K562 (cell line): ENCODE measurements at regions not wholly inside any gene's neighbourhood (a gene's known extent, or its start where the extent isn't known, plus 50 kb on each side); places are given as distances from the start of the nearest gene placed in this dataset.

Experiments used
- ATAC-seq: fragments of 200-7000 bp; cut with Tn5 transposase; 3 replicates; pipeline ENCODE4 v1.9.1; 2020; ENCODE audit warnings: moderate library complexity
- BruUV-seq: library from RNA; stranded (reverse); fragments of 400-500 nt; replicated peaks from 2 replicates; lab custom pipeline; 2021; lab: Mats Ljungman, UMichigan
- CTCF ChIA-PET: fragments of 300-600 bp; formaldehyde crosslinking; extraction: SDS; loops from one replicate; lab custom pipeline; 2021; ENCODE audit warnings: low intra/inter-chr PET ratio; lab: Yijun Ruan, JAX
- POLR2A ChIA-PET: fragments of 300-600, 350-650 bp; sonication (Branson Sonifier 250); formaldehyde crosslinking; extraction: SDS; loops from one replicate; lab custom pipeline; 2021; ENCODE audit warnings: antibody characterized with exemption, inconsistent platforms; lab: Yijun Ruan, JAX
- DNase-seq, 4 experiments: peaks; one replicate each; pipeline versions ENCODE4 v3.0.0 to v3.0.0-alpha.2; 2011 to 2018; ENCODE audit warnings: low spot score in 3 of 4, mixed read lengths in 3 of 4; ENCODE audit errors: extremely low read depth in 1 of 4
- FAIRE-seq: peaks from 2 replicates; lab custom pipeline; 2011; peaks lifted over from hg19 to GRCh38; lab: Jason Lieb, UNC
- H2AFZ ChIP-seq: 2 replicates; pipeline ENCODE4 v1.6.0; 2011; ENCODE audit warnings: low read depth, low read length, control low read depth, inconsistent platforms
- H3K27ac ChIP-seq: fragments of 200-600 bp; 3 replicates; pipeline ENCODE4 v1.8.0; 2011; ENCODE audit warnings: low read depth, mild to moderate bottlenecking, control low read depth, inconsistent platforms, low read length, moderate library complexity, mixed read lengths; ENCODE audit errors: extremely low read depth
- H3K27me3 ChIP-seq, 2 experiments: fragments of 300-600 bp in 1 of 2; 2 replicates in 1 of 2; 3 replicates in 1 of 2; pipeline versions ENCODE4 v1.6.0 to v1.8.0; 2011; ENCODE audit warnings: inconsistent platforms in 2 of 2, low read length in 2 of 2, mild to moderate bottlenecking in 1 of 2, mixed read lengths in 1 of 2, moderate library complexity in 1 of 2; ENCODE audit not compliant: control insufficient read depth in 2 of 2, insufficient read depth in 2 of 2
- H3K36me3 ChIP-seq: fragments of 300-600 bp; 3 replicates; pipeline ENCODE4 v1.8.0; 2011; ENCODE audit warnings: mild to moderate bottlenecking, low read length, inconsistent platforms; ENCODE audit not compliant: control insufficient read depth, insufficient read depth
- H3K4me1 ChIP-seq, 2 experiments: fragments of 200-600 bp in 1 of 2; replicated peaks in 1 of 2; 2 replicates in 1 of 2; 3 replicates in 1 of 2; pipeline versions ENCODE4 v1.5.1 to v1.8.0; 2011; ENCODE audit warnings: inconsistent platforms in 2 of 2, low read length in 2 of 2, mild to moderate bottlenecking in 1 of 2, mixed read lengths in 1 of 2, moderate library complexity in 1 of 2; ENCODE audit not compliant: control insufficient read depth in 2 of 2, insufficient read depth in 2 of 2
- H3K4me2 ChIP-seq: 2 replicates; pipeline ENCODE4 v1.6.1; 2011; ENCODE audit warnings: low read length, control low read depth, inconsistent platforms, mixed read lengths; ENCODE audit not compliant: insufficient read depth
- H3K4me3 ChIP-seq: fragments of 200-600 bp; sonication (generic), shearing (Covaris generic); 2 replicates; pipeline ENCODE4 v1.5.1; 2016; ENCODE audit warnings: control low read depth, inconsistent platforms
- H3K79me2 ChIP-seq: fragments of 200-600 bp; 3 replicates; pipeline ENCODE4 v1.8.0; 2011; ENCODE audit warnings: low read length, inconsistent platforms; ENCODE audit not compliant: control insufficient read depth, insufficient read depth
- H3K9ac ChIP-seq, 2 experiments: 2 replicates each; pipeline versions ENCODE4 v1.6.0 to v1.6.1; 2011; ENCODE audit warnings: low read depth in 2 of 2, low read length in 2 of 2, control low read depth in 1 of 2, inconsistent platforms in 1 of 2, mild to moderate bottlenecking in 1 of 2, mixed read lengths in 1 of 2; ENCODE audit not compliant: insufficient read depth in 1 of 2
- H3K9me1 ChIP-seq: one replicate; pipeline ENCODE4 v1.6.0; 2011; ENCODE audit warnings: inconsistent platforms, mild to moderate bottlenecking, low read length, moderate library complexity; ENCODE audit not compliant: control insufficient read depth, insufficient read depth
- H3K9me3 ChIP-seq: replicated peaks from 2 replicates; pipeline ENCODE4 v1.5.1; 2011; ENCODE audit warnings: low read depth, low read length, inconsistent platforms; ENCODE audit not compliant: control insufficient read depth, insufficient read depth
- H4K20me1 ChIP-seq: replicated peaks from 2 replicates; pipeline ENCODE4 v1.6.1; 2011; ENCODE audit warnings: low read length, inconsistent platforms, mixed read lengths; ENCODE audit not compliant: control insufficient read depth, insufficient read depth
- BHLHE40 ChIP-seq: IDR thresholded peaks from 2 replicates; pipeline ENCODE4 v1.6.1; 2011; ENCODE audit warnings: low read length, improper control_type of control experiment
- CREBBP ChIP-seq: IDR thresholded peaks from one replicate; pipeline ENCODE4 v1.6.1; 2012; ENCODE audit warnings: low read depth, mild to moderate bottlenecking, control low read depth, inconsistent platforms, low read length
- DNMT1 ChIP-seq: fragments of 450-650 bp; IDR thresholded peaks from 2 replicates; pipeline ENCODE4 v1.6.1; 2016; ENCODE audit warnings: antibody characterized with exemption, mild to moderate bottlenecking
- GATA2 ChIP-seq: sonication (generic); formaldehyde crosslinking; IDR thresholded peaks from 2 replicates; pipeline ENCODE4 v1.4.0; 2020; ENCODE audit warnings: mild to moderate bottlenecking, missing genetic modification reagents
- HMGXB4 ChIP-seq: sonication (generic); formaldehyde crosslinking; IDR thresholded peaks from 2 replicates; pipeline ENCODE4 v1.8.1; 2023; ENCODE audit warnings: mild to moderate bottlenecking, missing genetic modification reagents
- KDM2B ChIP-seq: fragments of 250-450 bp; sonication (Bioruptor Pico); IDR thresholded peaks from 2 replicates; pipeline ENCODE4 v1.8.0; 2021; ENCODE audit warnings: mild to moderate bottlenecking, moderate library complexity
- KHSRP ChIP-seq: fragments of 450-650 bp; IDR thresholded peaks from 2 replicates; pipeline ENCODE4 v1.6.1; 2017
- MAFG ChIP-seq: fragments of 450-650 bp; conservative IDR thresholded peaks from 2 replicates; pipeline ENCODE4 v1.6.1; 2016; ENCODE audit warnings: missing genetic modification characterization, missing compliant biosample characterization
- MEF2A ChIP-seq: IDR thresholded peaks from 2 replicates; pipeline ENCODE4 v1.6.1; 2011; ENCODE audit warnings: low read depth, mild to moderate bottlenecking, low read length, moderate library complexity; ENCODE audit not compliant: control insufficient read depth
- MTA2 ChIP-seq: fragments of 450-650 bp; IDR thresholded peaks from 2 replicates; pipeline ENCODE4 v1.6.1; 2016; ENCODE audit warnings: low read depth
- NR3C1 ChIP-seq: sonication (generic); formaldehyde crosslinking; IDR thresholded peaks from 2 replicates; pipeline ENCODE4 v1.8.1; 2022; ENCODE audit warnings: missing genetic modification reagents
- POLR2B ChIP-seq: fragments of 450-650 bp; IDR thresholded peaks from 2 replicates; pipeline ENCODE4 v1.6.1; 2018; ENCODE audit warnings: low read depth; ENCODE audit not compliant: partially characterized antibody
- SMAD2 ChIP-seq: fragments of 150-350 bp; IDR thresholded peaks from 2 replicates; pipeline ENCODE4 v1.6.1; 2014; ENCODE audit warnings: low read depth, mild to moderate bottlenecking, low read length
- SMARCE1 ChIP-seq: fragments of 450-650 bp; IDR thresholded peaks from 2 replicates; pipeline ENCODE4 v1.7.1; 2016; ENCODE audit warnings: mild to moderate bottlenecking
- ZNF324 ChIP-seq: fragments of 250-450 bp; sonication (Bioruptor Pico); IDR thresholded peaks from 2 replicates; pipeline ENCODE4 v1.4.0; 2020; ENCODE audit warnings: mild to moderate bottlenecking
- ZNF384 ChIP-seq: IDR thresholded peaks from 2 replicates; pipeline ENCODE4 v1.6.1; 2012; ENCODE audit warnings: low read depth, low read length, improper control_type of control experiment
- ZNF507 ChIP-seq: conservative IDR thresholded peaks from 2 replicates; pipeline ENCODE4 v1.6.1; 2017; ENCODE audit warnings: missing genetic modification characterization, missing compliant biosample characterization
- ZNF551 ChIP-seq: fragments of 250-450 bp; sonication (Bioruptor Pico); IDR thresholded peaks from 2 replicates; pipeline ENCODE4 v1.5.0; 2021; ENCODE audit warnings: mild to moderate bottlenecking, moderate library complexity
- whole genome bisulfite sequencing: fragments of 100-300 bp; shearing (Covaris generic); methylation state at CpG from one replicate; pipeline ENCODE4 v1.1.6; 2016; ENCODE audit warnings: low coverage, mixed read lengths; ENCODE audit not compliant: insufficient coverage; ENCODE audit errors: missing lambda C conversion rate; 5-methylcytosine and 5-hydroxymethylcytosine counted together
- in situ Hi-C: fragments of 300-500 bp; cut with MboI; formaldehyde crosslinking; loops from 4 replicates; pipeline ENCODE4 v1.15.0; 2018; ENCODE audit warnings: inconsistent platforms, mixed read lengths
- intact Hi-C: fragments of 100-400 bp; cut with micrococcal nuclease; formaldehyde crosslinking; loops from 2 replicates; pipeline ENCODE4 v1.14.2; 2022
- TF ChIP-seq, protein P1 (sequence below): fragments of 450-650 bp; IDR thresholded peaks from 2 replicates; pipeline ENCODE4 v1.6.1; 2016; ENCODE audit warnings: low read depth, mild to moderate bottlenecking, moderate library complexity

GRCh38 chr6:155778336-155778735, 322.7 kb upstream of the NOX3 start:
- no TSS peak for BruUV-seq
- Histone ChIP-seq H2AFZ (no peak overlapping the region), H3K79me2 (no peaks in the 10 kb centered on the region), H3K27ac (no peak overlapping the region), H3K27me3 (no peaks in the 10 kb centered on the region), H3K4me1 (no peaks in the 10 kb centered on the region), H3K9me1 (no peaks in the 10 kb centered on the region), H3K9me3 (no peaks in the 10 kb centered on the region), H3K4me3 (no peak overlapping the region), H3K36me3 (no peaks in the 10 kb centered on the region), H4K20me1 (no peaks in the 10 kb centered on the region), H3K4me2 (no peak overlapping the region), H3K9ac (no peak overlapping the region)
- no peak for ATAC-seq
- 8% methylated on average over 2 of the region's 2 CpGs for WGBS
- in situ Hi-C loops (no loop called here), intact Hi-C loops (no loop called here)
- no peak for DNase-seq
- ChIA-PET CTCF (no interaction called here), POLR2A (no interaction called here)
- FAIRE-seq: no peak
- no peak for TF ChIP-seq ZNF551 (CRISPR knock-in tag)
- no peak for TF ChIP-seq MAFG
- TF ChIP-seq SMAD2: no peak
- TF ChIP-seq HMGXB4: no peak
- no peak for TF ChIP-seq MEF2A
- TF ChIP-seq ZNF324: no peak
- TF ChIP-seq POLR2B: no peak
- TF ChIP-seq ZNF507 (tag): no peak
- no peak for TF ChIP-seq BHLHE40
- no peak for TF ChIP-seq CREBBP
- TF ChIP-seq MTA2: no peak
- no peak for TF ChIP-seq KHSRP
- no peak for TF ChIP-seq DNMT1
- TF ChIP-seq, protein P1, sequence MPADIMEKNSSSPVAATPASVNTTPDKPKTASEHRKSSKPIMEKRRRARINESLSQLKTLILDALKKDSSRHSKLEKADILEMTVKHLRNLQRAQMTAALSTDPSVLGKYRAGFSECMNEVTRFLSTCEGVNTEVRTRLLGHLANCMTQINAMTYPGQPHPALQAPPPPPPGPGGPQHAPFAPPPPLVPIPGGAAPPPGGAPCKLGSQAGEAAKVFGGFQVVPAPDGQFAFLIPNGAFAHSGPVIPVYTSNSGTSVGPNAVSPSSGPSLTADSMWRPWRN: no peak
- TF ChIP-seq SMARCE1: no peak
- TF ChIP-seq ZNF384: no peak
- no peak for TF ChIP-seq KDM2B (CRISPR knock-in tag)
- TF ChIP-seq NR3C1 (CRISPR knock-in tag): no peak
- TF ChIP-seq GATA2: no peak
